22Rv1 (cell line): ENCODE measurements at regions not wholly inside any gene's neighbourhood (a gene's known extent, or its start where the extent isn't known, plus 50 kb on each side); places are given as distances from the start of the nearest gene placed in this dataset.

Experiments
- ZFX ChIP-seq: fragments of 450-650 bp; IDR thresholded peaks from 2 replicates; pipeline ENCODE4 v1.6.1; 2017; ENCODE audit warnings: antibody characterized with exemption, borderline replicate concordance
- TF ChIP-seq, protein P1 (sequence below): fragments of 450-650 bp; IDR thresholded peaks from 2 replicates; pipeline ENCODE4 v1.5.1; 2017; ENCODE audit warnings: mild to moderate bottlenecking

DNA sequence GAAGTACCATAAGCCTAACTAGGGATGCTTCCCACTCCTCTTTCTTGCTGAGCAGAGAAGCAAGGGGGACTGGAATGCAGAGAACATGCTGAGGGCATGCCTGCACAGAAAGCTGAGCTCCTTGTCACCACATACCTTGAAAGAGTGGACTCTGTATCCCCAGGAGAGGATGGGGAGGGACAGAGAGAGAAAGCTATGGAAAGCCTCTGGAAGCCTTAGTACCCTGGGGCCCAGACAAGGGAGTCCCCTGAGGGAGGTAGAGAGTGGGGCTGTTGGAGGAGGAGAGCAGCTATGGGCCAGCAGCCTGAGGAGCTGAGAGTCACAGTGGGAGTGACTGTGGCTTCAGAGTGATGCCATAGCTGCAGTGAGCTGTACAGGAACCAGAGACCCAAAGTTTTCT, 77.9 kb downstream of the RTL9 start:
- TF ChIP-seq, protein P1, sequence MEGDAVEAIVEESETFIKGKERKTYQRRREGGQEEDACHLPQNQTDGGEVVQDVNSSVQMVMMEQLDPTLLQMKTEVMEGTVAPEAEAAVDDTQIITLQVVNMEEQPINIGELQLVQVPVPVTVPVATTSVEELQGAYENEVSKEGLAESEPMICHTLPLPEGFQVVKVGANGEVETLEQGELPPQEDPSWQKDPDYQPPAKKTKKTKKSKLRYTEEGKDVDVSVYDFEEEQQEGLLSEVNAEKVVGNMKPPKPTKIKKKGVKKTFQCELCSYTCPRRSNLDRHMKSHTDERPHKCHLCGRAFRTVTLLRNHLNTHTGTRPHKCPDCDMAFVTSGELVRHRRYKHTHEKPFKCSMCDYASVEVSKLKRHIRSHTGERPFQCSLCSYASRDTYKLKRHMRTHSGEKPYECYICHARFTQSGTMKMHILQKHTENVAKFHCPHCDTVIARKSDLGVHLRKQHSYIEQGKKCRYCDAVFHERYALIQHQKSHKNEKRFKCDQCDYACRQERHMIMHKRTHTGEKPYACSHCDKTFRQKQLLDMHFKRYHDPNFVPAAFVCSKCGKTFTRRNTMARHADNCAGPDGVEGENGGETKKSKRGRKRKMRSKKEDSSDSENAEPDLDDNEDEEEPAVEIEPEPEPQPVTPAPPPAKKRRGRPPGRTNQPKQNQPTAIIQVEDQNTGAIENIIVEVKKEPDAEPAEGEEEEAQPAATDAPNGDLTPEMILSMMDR: no peak
- TF ChIP-seq ZFX: no peak
